Activated CD4-positive, alpha-beta T cell treated with anti-CD3 and anti-CD28 coated beads, Interleukin-2, amount 50 U/mL, for 48 hours (primary cell): ENCODE measurements at regions not wholly inside any gene's neighbourhood (a gene's known extent, or its start where the extent isn't known, plus 50 kb on each side); places are given as distances from the start of the nearest gene placed in this dataset.
"Not testable (repeated sequence)": the region's sequence is repeated elsewhere in the genome, so short reads cannot be mapped to it uniquely, and the experiment has no call there.

ENCODE experiments used
- DNase-seq, 2 experiments: peaks; one replicate each; pipeline ENCODE4 v3.0.0-alpha.2; 2020

DNA sequence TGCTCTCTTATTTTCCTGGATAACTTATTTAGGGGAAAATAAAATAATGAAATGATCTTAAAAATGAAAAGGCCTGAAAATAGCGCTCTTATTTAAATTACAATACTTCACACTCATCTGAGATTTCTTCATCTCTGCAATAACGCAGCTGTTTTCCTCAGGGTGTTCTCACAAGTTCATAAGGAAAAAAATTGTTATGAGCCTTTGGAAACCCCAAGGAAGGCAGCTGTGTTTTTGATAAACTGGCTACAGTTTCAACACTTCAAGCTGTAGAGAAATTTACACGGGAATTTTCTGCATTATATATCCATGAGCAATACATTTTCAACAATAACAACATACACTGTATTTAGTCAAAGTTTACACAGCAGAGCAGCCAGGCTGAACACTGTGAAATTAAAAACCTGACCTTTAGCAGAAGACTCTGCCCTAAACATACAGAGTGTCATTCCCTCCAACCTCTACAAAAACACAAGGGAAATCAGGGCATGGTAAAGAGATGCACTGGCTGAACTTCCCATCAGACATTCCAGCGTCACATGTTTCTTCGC is 959.6 kb downstream of the SLC4A3 start:
- DNase-seq, result no peak

DNA sequence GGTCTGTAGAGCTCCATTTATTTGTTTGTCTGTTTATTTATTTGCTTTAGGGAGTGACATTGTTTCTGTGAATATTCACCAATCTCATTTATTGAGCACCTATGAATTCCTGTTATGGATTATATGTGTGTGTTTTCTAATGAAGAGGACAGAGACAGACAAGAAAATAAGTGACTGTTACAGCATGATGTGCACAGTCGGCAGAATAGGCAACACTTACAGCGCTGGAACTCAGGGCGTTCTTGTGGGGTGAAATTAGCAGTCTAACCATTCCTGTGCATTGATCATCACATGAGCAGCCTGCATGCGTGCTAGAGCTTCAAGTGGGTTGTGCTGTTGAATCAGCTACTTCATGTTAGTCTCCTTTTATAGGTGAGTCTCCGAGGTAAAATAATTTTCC is 960.7 kb downstream of the SLC4A3 start:
- DNase-seq, result no peak

DNA sequence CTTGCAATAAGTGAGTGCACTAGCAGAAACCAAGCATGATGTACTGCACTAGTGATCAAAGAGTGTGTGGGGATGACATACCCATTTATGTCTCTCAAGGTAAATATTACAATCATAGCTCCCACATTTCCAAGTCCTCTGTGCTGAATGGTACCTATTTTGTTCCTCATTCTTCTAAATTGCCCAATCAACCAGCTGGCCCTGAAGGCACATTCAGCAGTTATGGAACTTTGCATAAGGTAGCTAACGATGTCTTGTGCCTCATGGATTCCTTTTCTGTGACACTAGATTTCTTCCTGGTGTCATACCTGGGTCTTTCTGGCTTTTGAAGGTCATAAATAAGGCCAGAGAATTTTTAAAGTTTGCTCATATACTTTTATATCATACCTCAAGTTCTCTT is 963.0 kb downstream of the SLC4A3 start:
- DNase-seq, result no peak

DNA sequence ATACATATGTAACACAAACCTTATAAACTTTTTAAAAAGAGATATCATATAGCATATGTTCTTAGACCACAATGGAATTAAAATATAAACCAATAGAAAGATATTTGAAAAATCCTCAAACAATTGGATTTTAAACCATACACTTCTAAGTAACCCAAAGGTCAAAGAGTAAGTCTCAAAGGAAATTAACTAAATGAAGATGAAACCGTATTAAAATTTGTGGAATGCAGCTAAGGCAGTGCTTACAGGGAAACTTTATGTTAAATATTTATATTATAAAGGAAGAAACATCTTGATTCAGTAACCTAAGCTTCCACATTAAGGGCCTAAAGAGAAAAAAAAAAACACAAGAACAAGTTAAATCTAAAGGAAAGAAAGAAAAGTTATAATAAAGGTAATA is 966.1 kb downstream of the SLC4A3 start:
- DNase-seq, result no peak

DNA sequence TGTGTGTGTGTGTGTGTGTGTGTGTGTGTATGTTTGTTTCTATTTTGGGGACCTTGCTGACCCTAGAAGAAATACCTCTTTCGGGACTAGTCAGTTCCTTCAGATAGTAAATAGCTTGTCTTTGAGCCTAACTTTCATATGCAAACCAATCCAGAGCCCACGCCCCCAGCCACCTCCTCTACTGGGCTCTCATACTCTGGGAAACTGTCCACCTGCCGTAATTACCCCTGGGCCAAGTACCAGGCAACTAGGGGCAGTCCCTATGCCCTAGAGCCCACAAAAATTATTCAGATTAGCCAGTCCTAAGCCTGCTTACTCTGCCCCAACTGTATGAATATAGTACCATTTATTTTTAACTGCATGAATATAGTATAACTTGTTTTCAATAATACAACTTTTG is 970.4 kb downstream of the EPHA4 start:
- DNase-seq, result no peak

DNA sequence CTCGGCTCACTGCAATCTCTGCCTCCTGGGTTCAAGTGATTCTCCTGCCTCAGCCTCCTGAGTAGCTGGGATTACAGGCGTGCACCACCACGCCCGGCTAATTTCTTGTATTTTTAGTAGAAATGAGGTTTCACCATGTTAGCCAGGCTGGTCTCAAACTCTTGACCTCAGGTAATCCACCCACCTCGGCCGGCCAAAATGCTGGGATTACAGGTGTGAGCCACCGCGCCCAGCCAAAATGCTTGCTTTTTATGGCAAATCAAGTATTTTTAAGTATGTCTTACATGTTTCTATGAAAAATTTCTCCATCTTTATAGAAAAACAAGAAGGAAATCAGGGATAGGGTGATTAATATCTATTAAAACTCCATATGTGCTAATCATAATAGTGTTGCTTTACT is 959.1 kb downstream of the EPHA4 start:
- DNase-seq, result not testable (repeated sequence)

DNA sequence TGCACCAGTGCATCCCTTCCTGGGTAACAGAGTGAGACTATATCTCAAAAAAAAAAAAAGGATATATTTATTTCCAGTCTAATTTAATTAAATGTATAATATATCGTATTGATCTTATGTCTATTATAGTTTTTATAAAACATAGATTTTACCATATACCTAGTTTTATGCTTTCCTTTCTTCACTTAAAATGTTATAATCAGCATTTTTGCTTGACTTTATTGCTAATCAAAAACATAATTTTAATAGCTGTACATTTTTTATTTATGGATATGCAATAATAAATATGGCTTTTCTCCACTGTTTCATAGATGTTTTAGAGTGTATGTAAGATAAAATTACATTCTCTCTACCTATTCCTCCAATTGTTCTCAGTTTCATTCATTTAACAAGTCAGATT is 958.0 kb downstream of the EPHA4 start:
- no peak for DNase-seq

DNA sequence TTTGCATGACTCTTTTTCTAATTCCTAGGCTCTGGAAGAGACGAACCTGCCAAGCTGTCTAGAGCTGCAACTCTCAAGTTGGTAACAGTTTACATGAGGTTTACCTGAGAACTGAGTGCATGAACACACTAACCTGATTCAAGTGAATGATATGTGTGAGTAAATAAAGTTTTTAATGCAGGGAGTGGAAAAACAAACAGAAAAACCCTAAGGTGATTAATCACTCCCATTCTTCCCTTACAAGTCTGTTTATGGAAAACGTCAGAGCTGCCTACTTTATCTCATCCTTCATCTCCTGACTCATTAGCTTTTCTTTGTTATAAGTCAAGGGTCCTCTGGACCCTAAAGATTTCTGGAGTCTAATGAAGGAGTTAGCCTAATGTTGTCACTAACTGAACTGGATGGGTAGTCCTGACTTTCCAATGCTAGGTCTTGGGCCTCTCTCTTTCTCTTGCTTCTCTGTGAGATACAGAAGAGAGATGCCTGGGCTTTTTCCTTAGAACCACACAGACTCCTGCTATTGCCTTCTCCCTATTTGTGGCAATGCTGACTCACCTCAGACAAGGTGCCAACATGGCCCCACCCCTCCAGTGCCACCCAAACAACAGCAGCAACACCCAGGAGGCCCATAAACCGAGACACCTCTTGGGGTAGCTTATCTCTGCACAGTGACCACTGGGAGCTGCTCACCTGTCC is 952.4 kb downstream of the EPHA4 start:
- no peak for DNase-seq

DNA sequence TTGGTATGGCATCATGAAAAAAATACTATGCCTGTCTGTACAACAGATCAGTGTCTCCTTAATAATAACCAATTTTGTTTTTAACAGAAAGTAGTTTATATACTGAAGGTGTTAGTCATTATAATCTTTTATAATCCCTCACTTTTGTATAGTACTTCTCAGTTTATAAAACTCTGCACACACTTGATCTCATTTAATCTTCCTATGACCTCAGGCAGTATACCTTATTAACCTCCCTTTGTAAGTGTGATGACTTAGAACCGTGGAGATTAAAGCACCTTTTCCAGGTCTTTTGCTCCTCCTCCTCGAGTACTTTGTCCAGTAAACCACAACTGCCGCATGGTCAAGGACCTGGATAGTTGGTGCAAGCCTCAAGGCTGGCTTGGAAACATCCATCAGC is 945.5 kb downstream of the EPHA4 start:
- no peak for DNase-seq

DNA sequence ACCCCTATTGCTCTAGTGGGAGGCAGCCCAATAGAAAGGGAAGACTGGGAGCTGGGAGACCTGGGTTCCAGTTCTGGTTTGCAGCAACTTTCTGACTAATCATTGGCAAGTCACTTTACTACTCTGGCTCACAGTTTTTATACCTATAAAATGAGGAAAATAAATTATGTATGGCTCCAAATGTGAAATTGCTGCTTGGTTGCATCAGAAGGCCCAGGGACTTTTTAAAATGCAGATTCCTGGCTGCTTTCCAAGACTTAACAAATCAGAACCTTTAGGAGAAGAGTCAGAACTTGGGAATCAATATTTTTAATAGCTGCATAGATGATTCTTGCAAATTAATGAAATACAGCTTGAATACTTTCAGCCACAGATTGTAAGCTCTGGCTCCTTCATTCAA is 943.9 kb downstream of the EPHA4 start:
- no peak for DNase-seq

DNA sequence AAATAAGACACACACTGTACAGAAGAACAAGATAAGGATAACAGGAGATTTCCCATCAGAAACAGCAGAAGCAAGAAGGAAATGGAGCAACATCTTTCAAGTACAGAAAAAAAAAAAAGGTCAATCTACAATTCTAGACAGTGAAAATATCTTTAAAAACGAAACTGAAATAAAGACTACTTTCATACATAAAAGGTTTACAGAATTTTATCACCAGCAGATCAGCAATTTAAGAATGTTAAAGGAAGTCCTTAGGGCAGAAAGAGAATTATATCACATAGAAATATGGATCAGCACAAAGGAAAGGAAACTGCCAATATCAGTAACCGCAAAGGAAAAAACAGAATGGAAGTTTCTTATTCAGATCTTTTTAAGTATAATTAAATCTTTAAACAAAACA is 931.0 kb downstream of the EPHA4 start:
- no peak for DNase-seq

DNA sequence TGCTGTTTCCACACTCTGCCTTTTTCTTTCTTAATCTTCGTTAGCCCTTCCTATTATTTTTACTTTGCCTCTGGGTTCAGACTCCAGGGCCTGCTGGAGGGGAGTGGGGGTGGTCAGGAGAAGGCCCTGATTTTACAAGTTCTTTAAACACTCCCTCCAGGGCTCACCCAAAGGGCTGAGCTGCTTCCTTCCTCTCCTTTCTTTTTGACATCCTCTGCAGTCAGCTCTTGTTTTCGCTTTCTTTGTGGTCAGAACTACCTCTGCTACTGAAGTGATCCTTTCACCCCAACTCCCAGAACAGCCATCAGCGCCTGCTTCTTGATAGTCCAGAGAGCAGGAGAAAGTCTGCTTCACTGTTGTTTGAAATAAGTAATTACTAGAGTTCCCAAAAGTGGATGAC is 925.7 kb downstream of the EPHA4 start:
- peak in 1 of 2 experiments; percentile 0 for DNase-seq

DNA sequence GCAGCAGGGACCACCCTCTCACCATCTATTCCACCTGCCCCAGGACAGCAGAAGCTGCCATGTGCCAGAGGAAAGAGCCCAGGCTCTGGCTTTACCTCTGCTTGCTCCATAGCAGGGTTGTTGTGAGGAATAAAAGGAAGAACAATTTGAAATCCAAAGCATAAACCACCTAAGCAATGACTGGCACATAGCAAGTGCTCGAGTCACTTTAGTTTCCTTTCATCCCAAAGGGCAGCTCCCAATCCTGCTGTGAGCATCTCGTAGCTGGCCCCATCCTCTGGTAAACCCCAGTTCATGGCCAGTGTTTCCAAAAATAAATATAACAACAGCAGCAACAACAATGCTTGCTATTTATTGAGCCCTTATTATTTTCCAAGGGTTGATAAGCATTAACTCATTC is 923.5 kb downstream of the EPHA4 start:
- DNase-seq, result no peak

DNA sequence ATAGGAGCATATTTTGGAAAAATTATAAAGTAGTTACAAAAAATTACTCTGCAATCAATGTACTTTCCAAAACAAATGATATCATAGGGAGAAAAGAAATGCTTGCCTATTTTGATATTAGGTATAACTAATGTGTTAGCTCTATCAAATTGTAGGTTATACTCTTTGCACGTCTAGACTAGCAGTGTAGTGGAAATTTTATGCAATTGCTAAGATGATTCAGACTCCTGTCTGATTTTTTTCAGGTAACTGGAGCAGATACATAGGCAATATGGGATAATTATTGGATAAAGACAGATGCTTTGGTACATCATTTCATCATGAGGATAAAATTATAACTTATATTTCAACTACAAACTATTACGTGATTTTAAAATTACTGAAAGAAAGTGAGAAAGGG is 918.3 kb downstream of the EPHA4 start:
- no peak for DNase-seq

DNA sequence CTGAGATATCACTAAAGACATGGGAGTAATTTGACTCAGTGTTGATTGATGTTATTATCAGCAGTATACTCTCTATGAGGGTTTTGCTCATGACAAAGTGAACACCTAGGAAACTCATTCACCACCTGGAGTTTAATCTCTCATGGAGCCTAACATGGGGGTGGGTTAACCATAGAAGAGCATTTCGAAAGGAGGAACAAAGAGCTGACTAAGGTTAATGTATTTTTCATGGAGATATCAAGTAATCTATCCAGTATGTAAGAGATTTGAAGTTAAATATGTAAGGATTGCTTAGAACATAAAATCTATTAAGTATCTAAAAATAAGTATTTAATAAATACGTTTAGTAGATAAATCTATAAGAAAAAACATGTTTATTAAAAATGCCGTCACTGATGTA is 917.8 kb downstream of the EPHA4 start:
- DNase-seq, result no peak

DNA sequence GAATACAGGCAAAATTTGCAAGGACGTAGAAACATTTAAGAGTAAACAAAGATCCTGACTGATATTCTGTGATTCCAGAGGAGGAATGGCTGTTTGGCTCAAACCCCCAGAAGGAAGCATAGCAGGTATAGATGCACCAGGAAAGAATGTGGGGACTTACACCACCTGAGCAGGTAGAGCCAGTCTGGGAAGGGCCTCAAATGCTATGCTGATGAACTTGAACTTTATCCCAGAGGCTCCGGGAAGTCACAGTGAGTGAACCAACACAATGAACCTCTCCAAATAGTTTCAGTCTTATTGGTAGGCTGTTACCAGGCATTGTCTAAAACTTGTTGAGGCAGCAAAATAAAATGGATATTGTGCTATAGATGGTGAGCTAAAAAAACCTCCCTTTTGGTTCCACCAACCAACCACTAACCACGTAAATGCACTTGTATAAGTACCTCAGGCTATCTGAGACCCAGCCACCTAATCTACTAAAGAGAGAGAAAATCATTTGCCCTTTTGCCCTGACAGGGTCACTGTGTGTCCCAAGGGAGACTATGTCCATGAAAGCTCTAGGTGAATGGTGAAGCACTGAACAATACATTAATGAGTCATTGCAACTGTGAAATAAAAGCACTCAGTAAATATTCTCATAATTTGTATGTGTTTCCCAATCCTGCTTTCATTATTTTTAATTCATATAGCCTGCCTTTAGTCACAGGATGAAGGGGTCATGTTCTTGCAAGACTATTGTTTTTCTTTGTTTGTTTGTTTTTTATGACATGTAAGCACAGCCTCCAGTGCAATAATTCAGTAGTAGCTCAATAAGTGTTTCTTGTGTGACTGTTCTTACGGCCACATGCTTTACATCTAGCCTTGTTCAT is 911.6 kb downstream of the EPHA4 start:
- no peak for DNase-seq

DNA sequence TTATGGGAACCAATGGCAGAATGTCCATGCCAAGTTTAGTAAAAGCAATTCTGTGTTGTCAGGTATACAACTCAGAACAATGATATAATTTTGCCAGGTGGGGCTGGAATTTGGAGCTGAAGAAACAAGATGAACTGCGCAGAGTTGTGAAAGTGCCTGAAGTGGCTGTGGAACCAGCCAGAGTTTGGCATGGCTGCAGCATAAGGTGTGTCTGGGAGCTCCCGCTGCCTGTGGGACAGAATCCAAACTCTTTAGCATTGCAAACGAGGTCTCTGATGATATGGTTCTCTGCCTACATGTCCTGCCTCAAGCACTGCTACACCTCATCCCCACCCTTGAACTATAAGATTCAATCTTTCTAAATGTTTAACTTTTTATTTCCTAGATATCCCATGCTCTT is 909.7 kb downstream of the EPHA4 start:
- DNase-seq, result no peak

DNA sequence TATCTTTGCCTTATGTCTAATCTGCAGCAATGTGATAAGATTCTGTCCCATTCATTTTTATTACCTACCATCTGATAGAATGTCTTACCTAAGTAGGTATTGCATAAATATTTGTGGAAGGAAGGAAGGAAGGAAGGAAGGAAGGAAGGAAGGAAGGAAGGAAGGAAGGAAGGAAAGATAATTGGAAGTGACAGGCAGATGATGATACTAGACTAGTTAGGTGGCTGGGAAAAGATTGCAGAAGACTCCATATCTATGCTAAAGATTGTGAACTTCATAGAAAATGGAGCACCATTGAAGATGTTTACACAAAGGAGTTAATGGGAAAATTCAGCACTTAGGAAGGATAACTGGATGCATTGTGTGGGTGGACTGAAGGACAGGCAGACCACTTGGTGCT is 909.0 kb downstream of the EPHA4 start:
- no peak for DNase-seq

DNA sequence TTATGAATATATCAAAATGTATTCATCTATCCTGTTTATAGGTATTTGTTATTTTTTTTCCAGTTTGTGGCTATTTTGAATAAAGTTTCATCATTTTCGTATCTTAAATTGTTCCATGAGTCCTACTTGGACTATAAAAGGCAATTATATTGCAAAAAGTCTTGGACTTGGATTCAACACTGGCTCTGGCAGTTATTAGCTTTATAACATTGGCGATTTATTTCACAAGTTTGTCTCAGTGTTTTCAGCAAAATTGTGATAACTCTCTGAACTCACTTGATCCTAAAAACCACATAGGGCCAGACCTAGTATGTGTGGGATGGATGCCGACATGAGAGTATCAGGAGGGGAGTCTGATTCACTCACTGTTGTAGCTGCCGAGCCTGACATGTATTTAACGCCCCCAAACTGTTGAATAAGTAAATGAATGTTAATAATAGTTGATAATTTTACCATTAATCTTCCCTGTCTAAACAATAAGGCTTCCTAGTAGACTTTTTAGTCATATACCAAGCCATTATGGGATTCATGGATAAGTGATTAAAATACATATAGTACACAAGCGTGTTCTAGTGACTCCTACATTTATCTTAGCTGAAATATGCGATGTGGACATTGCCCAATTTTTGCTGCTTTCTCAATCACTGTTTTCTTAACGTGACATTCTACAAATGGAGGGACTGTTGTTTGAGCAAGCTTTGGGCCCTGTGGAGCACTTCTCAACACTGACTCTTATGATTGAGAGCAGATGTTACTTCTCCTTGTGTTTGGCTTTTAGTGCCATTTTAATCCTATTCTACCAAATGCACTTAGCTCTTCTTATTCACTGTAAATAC is 907.6 kb downstream of the EPHA4 start:
- DNase-seq, result no peak

DNA sequence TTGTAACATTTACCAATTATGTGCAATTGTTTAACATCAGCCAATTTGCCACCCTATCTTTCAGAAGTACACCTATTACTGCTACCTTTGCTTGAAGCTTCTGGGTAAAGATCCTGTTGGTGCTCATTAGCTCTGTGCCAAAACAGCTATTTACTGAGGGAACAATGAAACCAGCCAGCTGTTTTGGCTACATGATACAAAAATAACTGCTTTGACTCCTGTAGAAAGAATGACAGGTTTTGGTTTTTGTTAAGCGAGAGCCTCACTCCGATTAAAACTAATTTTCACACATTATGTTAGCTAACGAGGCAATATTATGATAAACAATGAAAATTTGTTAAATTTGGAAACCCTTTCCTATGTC is 907.0 kb downstream of the EPHA4 start:
- DNase-seq, result no peak

DNA sequence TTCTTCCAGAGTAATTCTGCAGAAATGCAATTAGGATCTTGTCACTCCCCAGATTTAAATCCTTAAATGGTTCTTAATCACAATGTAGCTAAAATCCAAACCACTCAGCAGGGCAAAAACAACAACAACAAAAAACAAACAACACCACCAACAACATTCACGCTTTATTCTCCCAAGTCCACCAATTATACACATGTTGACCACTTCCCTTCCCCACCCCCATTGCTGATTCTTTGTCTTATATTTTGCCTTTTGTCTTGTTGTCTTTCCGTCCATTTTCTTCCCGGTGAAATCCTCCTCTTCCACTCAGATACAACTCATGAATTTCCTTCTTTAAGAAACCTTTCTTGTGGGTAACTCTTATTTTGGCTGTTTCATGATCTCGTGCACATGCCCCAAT is 902.8 kb downstream of the EPHA4 start:
- DNase-seq, result no peak

DNA sequence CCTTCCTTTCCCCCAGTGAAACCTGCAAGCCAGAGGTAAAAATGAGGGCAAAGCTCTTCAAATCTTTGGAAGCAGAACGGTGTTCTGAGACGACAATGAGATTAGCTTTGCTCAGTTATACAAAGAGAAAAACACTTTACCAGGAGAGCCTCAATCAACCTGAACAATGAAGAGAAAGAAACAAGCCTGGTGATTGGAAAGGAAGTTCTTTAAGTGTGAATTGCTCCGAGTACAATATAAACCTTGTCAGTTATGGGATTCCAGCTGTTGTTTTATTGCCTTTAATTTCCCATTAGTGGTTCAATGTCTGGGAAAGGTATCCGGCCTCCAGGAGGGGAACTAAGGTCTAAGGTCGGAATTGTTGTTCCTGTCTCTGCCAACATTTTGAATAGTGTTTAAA is 901.6 kb downstream of the EPHA4 start:
- no peak for DNase-seq

DNA sequence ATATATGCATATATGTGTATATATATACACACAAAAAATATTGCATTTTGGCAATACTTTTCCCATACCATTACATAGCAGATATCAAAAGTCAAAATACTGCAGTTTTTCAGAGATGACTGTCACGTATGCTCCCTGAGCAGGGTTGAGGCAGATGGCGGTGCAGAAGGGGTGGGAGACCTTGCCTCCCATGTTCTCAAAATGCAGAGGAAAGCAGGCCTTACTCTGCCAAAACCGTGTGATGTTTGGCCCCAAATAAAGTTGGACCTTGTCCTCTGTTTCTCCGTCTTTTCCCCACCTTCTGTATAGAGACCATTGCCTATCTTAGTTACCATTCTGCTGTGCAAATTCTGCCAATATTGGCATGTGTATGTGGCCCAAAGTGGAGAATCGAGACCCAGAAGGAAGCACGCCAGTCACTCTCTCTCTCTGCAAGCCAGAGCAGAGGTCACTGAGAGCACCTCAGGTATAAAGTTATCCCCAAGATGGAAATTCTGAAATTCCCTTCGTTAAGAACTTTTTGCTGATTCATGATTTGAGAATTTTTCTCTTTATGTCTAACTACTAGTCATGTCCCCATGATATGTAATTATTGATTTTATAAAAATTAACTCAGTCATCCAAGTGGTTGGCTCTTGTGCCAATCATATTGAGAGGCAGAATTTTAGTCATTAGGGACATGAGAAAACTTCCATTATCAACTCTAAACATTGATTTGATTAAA is 898.8 kb downstream of the EPHA4 start:
- no peak for DNase-seq
